Nephron progenitor cell (in vitro differentiated cells): ENCODE measurements at regions not wholly inside any gene's neighbourhood (a gene's known extent, or its start where the extent isn't known, plus 50 kb on each side); places are given as distances from the start of the nearest gene placed in this dataset.
A peak's percentile ranks its signal among the peaks of the same experiment; 100 is the strongest.

Experiments used
- DNase-seq: peaks from one replicate; pipeline ENCODE4 v3.0.0; 2021
- H3K27ac Mint-ChIP-seq: 2 replicates; pipeline ENCODE4 v1.8.0; 2021; ENCODE audit warnings: mild to moderate bottlenecking, moderate library complexity, mixed read lengths
- H3K27me3 Mint-ChIP-seq: 2 replicates; pipeline ENCODE4 v1.8.0; 2021; ENCODE audit warnings: mild to moderate bottlenecking, low read depth, mixed read lengths; ENCODE audit not compliant: poor library complexity
- H3K36me3 Mint-ChIP-seq: 2 replicates; pipeline ENCODE4 v1.8.0; 2021; ENCODE audit warnings: low read depth, mixed read lengths
- H3K4me1 Mint-ChIP-seq: 2 replicates; pipeline ENCODE4 v1.8.0; 2021; ENCODE audit warnings: mixed read lengths
- H3K4me3 Mint-ChIP-seq: 2 replicates; pipeline ENCODE4 v1.8.0; 2021; ENCODE audit warnings: mild to moderate bottlenecking, moderate library complexity, mixed read lengths
- H3K9me3 Mint-ChIP-seq: 2 replicates; pipeline ENCODE4 v1.8.0; 2021; ENCODE audit warnings: mild to moderate bottlenecking, moderate library complexity, mixed read lengths
- TF ChIP-seq, protein P1 (sequence below): fragments of 200-600 bp; sonication (generic); IDR thresholded peaks from 2 replicates; pipeline ENCODE4 v1.5.0; 2021; ENCODE audit warnings: antibody characterized with exemption

DNA sequence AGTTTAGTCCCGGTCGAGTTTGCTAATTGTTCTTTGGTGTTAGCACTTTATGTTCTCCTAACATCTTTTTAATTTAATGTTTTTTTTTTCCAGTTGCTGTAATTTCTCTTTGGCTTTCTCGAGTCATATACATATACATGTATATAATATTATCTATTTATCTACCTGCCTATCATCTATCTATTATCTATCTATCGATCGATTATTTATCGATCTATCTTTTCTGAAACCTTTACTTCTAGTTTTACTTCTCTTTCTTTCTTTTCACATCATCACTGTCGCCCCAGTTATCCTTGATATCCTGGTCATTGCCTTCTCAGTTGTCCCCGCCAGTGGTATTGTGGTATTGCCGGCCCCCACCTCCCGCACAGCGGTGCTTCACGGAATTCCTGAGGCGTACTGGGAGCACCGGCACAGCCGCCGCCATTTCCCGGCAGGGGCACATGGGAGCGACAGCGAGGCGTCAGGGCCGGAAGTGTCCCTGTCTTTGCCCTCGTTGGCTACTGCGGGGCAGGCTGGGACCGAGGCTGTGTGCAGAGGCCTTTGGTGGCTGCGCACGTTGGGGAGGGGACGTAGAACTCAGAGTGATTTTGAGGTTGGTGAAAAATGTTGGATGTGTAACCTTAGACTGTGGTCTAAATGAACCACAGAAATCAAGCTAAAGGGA lies 101.1 kb downstream of the NUF2 start:
- TF ChIP-seq, protein P1, sequence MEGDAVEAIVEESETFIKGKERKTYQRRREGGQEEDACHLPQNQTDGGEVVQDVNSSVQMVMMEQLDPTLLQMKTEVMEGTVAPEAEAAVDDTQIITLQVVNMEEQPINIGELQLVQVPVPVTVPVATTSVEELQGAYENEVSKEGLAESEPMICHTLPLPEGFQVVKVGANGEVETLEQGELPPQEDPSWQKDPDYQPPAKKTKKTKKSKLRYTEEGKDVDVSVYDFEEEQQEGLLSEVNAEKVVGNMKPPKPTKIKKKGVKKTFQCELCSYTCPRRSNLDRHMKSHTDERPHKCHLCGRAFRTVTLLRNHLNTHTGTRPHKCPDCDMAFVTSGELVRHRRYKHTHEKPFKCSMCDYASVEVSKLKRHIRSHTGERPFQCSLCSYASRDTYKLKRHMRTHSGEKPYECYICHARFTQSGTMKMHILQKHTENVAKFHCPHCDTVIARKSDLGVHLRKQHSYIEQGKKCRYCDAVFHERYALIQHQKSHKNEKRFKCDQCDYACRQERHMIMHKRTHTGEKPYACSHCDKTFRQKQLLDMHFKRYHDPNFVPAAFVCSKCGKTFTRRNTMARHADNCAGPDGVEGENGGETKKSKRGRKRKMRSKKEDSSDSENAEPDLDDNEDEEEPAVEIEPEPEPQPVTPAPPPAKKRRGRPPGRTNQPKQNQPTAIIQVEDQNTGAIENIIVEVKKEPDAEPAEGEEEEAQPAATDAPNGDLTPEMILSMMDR = no peak
- no peaks in the 10 kb centered on the region for H3K9me3 Mint-ChIP-seq
- H3K4me3 Mint-ChIP-seq = no peak overlapping the region
- no peak overlapping the region for H3K27ac Mint-ChIP-seq
- peaks cover 18% of the 10 kb centered on the region for H3K4me1 Mint-ChIP-seq
- no peak for DNase-seq
- no peaks in the 10 kb centered on the region for H3K36me3 Mint-ChIP-seq
- H3K27me3 Mint-ChIP-seq = peaks cover 6% of the 10 kb centered on the region

DNA sequence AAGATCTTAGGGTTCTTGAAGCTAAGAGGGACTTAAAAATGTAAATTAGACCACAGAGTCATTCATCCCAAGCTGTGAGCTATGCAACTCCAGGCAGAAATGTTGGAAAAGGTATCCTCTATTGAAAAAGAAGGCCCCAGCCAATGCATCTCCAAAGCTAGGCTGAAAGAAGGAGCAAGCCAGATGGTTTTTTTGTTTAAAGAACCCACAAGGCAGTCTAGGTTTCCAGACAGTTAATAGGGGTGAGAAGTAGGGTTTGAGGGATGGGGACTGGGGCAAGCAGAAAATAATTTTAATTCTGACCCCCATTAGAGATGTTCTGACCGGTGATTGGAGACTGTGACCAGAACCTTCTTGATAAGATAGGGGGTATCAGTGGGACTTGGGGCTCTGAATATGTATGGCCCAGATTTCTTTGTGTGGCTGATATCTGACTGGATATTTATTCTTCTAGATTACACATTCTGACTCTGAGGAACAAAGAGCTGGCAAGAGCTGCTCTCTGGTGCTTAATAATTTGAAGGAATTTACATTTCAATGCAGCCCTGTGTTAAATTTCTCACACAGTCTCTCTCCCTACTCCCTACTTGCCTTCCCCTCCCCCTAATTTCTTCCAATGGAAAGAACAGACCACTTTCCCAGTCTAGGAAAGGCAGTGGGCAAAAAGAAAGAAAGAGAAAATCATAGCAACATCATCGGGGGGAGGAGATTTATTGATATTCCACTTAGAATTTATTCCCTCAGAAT lies 104.9 kb downstream of the NUF2 start:
- Mint-ChIP-seq H3K9me3 (peaks cover 8% of the 10 kb centered on the region), H3K4me1 (peaks cover 15% of the 10 kb centered on the region), H3K27me3 (peaks cover 6% of the 10 kb centered on the region), H3K27ac (no peak overlapping the region), H3K36me3 (no peaks in the 10 kb centered on the region), H3K4me3 (no peak overlapping the region)
- TF ChIP-seq, protein P1 = no peak
- no peak for DNase-seq

DNA sequence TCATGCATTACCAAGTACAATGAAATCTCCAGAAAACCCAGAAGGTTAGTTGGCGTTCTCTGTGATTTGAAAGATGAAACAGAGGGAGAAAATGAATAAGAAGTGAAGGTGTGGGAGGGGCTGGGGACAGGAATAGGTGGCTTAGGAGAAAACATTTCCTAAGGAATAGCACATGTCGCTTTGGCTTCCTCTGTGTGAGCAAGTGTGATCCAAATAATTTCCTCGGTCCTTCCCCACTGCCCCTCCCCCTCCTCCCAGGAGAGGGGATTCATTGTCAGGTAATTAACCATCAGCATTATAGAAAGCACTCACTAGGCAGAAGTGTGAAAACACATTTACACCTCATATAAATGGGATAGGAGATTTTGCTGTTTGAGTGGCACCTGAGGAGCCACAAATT lies 105.5 kb downstream of the NUF2 start:
- Mint-ChIP-seq H3K27me3 (peaks cover 6% of the 10 kb centered on the region), H3K27ac (no peak overlapping the region), H3K4me1 (peaks cover 9% of the 10 kb centered on the region), H3K4me3 (no peak overlapping the region), H3K9me3 (peaks cover 14% of the 10 kb centered on the region), H3K36me3 (peaks cover 3% of the 10 kb centered on the region)
- TF ChIP-seq, protein P1 = no peak
- no peak for DNase-seq

- H3K36me3 Mint-ChIP-seq = peaks cover 6% of the 10 kb centered on the region
- no peak overlapping the region for H3K27ac Mint-ChIP-seq
- peaks cover 17% of the 10 kb centered on the region for H3K9me3 Mint-ChIP-seq
- TF ChIP-seq, protein P1 = no peak
- H3K27me3 Mint-ChIP-seq = peaks cover 2% of the 10 kb centered on the region
- no peak for DNase-seq
- H3K4me1 Mint-ChIP-seq = peaks cover 12% of the 10 kb centered on the region
- no peak overlapping the region for H3K4me3 Mint-ChIP-seq
Observed at GRCh38 chr1:163436140-163436812, 114.5 kb downstream of the NUF2 start.

DNA sequence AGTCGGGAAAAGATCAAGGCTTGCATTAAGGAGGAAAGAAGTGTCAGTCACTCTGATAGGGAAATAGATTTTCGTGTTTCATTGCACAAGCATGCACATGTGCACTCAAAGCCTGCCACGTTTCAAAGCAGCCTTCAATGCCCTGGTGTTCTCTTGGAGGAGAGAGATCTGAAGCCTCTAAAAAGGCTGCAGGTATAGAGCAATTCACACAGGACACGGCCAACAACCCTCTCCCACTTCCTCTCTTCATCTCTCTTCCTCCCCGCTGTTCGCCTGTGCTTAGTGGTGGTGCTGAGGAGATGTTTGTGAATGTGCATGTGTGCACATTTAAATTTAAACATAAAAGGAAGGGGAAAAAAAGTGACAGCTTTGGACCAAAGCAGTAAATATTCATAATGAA lies 117.7 kb downstream of the NUF2 start:
- Mint-ChIP-seq H3K27ac (peak overlapping the region; percentile 18), H3K36me3 (no peaks in the 10 kb centered on the region), H3K4me3 (no peak overlapping the region), H3K4me1 (peaks cover 12% of the 10 kb centered on the region), H3K27me3 (peaks cover 5% of the 10 kb centered on the region), H3K9me3 (no peaks in the 10 kb centered on the region)
- TF ChIP-seq, protein P1 = no peak
- no peak for DNase-seq
